ENCODE measurements at regions not wholly inside any gene's neighbourhood (a gene's known extent, or its start where the extent isn't known, plus 50 kb on each side); places are given as distances from the start of the nearest gene placed in this dataset.

GRCh38 chr15:67911727-67912126 lies 71.9 kb upstream of the RNU6-1 start:
- no peak for TF ChIP-seq CTCF (IDR thresholded peaks at IDR 0.05; ENCODE audit: control extremely low read depth, extremely low read depth, low read depth, missing control alignments)
- DNase-seq (ENCODE audit: extremely low spot score) = peak; percentile 28
- CTCF ChIA-PET = interaction anchor here (1.1 to 1.7 kb wide), 2 partner anchors 8 to 28 kb away, joined by 3 to 4 read pairs; no protein-coding TSS in a partner anchor
- POLR2A ChIA-PET = no interaction called here

- no peak for DNase-seq (ENCODE audit: extremely low spot score)
- POLR2A ChIA-PET = no interaction called here
- CTCF ChIA-PET = no interaction called here
- no peak for TF ChIP-seq CTCF (IDR thresholded peaks at IDR 0.05; ENCODE audit: control extremely low read depth, extremely low read depth, low read depth, missing control alignments)
Measured at GRCh38 chr15:67914028-67914427, 74.2 kb upstream of the RNU6-1 start.

GRCh38 chr15:67914537-67915460 lies 75.0 kb upstream of the RNU6-1 start:
- TF ChIP-seq CTCF (IDR thresholded peaks at IDR 0.05; ENCODE audit: control extremely low read depth, extremely low read depth, low read depth, missing control alignments) = no peak
- ChIA-PET POLR2A (no interaction called here), CTCF (interaction anchor here (1.0 to 1.2 kb wide), 2 partner anchors 32 to 52 kb away, joined by 3 read pairs; no protein-coding TSS in a partner anchor)
- no peak for DNase-seq (ENCODE audit: extremely low spot score)

GRCh38 chr15:67915461-67916374 lies 75.9 kb upstream of the RNU6-1 start:
- POLR2A ChIA-PET = no interaction called here
- TF ChIP-seq CTCF (IDR thresholded peaks at IDR 0.05; ENCODE audit: control extremely low read depth, extremely low read depth, low read depth, missing control alignments) = no peak
- no peak for DNase-seq (ENCODE audit: extremely low spot score)
- CTCF ChIA-PET = interaction anchor here (1.0 to 1.9 kb wide), 3 partner anchors 22 to 53 kb away, joined by 3 to 9 read pairs (median 3); no protein-coding TSS in a partner anchor

GRCh38 chr15:67916565-67916964 lies 76.7 kb upstream of the RNU6-1 start:
- CTCF ChIA-PET = interaction anchor here (1.5 to 1.9 kb wide), 2 partner anchors 21 to 53 kb away, joined by 5 to 9 read pairs; no protein-coding TSS in a partner anchor

More at GRCh38 chr15:67916565-67916964, 76.7 kb upstream of the RNU6-1 start:
- POLR2A ChIA-PET = no interaction called here
- DNase-seq (ENCODE audit: extremely low spot score) = no peak
- TF ChIP-seq CTCF (IDR thresholded peaks at IDR 0.05; ENCODE audit: control extremely low read depth, extremely low read depth, low read depth, missing control alignments) = no peak

Data from GM10248 (cell line).